Inflammatory macrophage treated with lipopolysaccharide for 4 hours (primary cell): ENCODE measurements at regions not wholly inside any gene's neighbourhood (a gene's known extent, or its start where the extent isn't known, plus 50 kb on each side); places are given as distances from the start of the nearest gene placed in this dataset.
"Not testable (repeated sequence)": the region's sequence is repeated elsewhere in the genome, so short reads cannot be mapped to it uniquely, and the experiment has no call there.

Experiments
- DNase-seq: peaks from one replicate; pipeline ENCODE4 v3.0.0-alpha.2; 2020

DNA sequence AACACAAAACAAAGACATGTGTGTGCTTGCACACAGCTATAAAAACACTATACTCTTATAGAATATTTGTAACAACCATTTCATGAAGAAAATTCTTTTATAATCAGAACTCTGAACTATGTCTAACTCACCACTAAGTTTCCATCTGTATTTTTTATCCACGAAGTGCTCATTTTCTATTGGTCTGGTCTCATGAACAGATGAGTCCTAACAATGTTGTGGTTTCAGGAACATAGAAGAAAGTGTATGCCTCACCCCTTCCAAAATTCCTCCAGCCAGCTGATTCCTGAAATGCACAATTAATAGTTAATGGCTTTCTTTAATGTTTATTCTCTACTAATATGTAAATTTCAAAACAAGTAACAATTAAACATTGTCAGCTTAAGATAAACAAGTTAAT is 325.3 kb upstream of the GRAMD2B start:
- no peak for DNase-seq

DNA sequence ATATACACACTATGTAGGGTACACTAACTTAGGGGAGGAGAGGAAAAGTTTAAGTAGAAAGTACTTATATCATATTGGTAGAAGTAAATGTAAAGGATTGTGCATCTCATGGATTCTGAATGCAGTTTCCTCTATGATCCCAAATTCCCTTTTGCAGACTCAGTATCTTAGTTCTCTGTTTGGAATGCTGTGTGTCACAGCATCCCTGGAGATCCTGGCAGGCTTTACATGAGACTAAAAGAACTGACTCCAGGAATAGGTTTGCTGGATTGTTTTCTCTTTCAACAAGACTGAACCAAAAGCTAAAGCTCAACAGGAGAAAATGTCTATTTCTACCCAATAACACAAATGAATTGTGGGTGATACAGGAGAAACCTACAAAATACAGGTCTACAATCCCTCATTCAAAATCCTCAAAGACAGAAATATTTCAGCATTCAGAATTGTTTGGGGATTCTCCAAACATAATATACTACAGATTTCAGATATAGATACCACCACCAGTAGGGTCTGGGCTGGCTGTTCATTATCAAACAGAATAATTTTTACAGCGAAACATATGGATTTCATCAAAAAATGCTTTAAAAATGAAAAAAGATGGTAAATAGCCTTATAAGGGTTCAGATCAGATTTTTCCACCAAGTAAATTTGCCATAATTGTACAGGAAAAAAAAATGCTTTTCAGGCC is 324.7 kb upstream of the GRAMD2B start:
- DNase-seq: no peak

- no peak for DNase-seq
These were observed 324.1 kb upstream of the GRAMD2B start for GRCh38 chr5:126099077-126099476.

DNA sequence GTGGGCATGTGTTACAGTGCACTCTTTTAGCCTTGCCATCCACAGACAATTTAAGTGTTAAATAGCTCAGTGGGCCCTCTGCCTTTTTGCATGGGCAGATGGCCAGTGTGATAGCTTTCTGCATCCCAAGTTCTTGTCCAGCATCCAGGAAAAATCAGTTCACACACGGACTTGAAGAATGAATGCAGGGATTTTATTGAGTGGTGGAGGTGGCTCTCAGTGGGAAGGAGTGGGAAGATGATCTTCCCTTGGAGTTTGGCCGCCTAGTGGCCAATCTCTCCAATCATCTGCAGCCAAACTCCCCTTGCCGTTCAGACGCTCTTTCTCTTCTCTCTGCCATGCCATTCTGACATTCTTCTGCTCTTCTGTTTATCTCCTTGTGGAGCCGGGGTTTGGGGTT is 322.4 kb upstream of the GRAMD2B start:
- no peak for DNase-seq

GRCh38 chr5:126101901-126102300 is 321.3 kb upstream of the GRAMD2B start:
- no peak for DNase-seq

DNA sequence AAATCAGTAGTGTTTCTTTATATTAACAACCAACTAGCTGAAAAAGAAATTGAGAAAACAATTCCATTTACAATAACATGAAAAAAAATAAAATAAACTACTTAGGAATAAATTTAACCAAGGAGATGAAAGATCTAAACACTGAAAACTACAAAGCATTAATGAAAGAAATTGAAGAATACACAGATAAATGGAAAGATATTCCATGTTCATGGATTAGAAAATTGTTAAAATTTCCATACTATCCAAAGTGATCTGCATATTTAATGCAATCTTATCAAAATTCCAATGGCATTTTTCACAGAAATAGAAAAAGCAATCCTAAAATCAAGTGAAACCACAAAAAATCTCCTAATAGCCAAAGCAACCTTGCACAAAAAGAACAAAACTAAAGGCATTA is 320.2 kb upstream of the GRAMD2B start:
- no peak for DNase-seq

- no peak for DNase-seq
These were observed 319.3 kb upstream of the GRAMD2B start for GRCh38 chr5:126103868-126104267.

- DNase-seq: no peak
These were observed 318.9 kb upstream of the GRAMD2B start for GRCh38 chr5:126104341-126104740.

- no peak for DNase-seq
These were observed 318.3 kb upstream of the GRAMD2B start for GRCh38 chr5:126104951-126105350.

GRCh38 chr5:126106029-126106428 is 317.2 kb upstream of the GRAMD2B start:
- no peak for DNase-seq

GRCh38 chr5:126107381-126107780 is 315.8 kb upstream of the GRAMD2B start:
- DNase-seq: no peak

DNA sequence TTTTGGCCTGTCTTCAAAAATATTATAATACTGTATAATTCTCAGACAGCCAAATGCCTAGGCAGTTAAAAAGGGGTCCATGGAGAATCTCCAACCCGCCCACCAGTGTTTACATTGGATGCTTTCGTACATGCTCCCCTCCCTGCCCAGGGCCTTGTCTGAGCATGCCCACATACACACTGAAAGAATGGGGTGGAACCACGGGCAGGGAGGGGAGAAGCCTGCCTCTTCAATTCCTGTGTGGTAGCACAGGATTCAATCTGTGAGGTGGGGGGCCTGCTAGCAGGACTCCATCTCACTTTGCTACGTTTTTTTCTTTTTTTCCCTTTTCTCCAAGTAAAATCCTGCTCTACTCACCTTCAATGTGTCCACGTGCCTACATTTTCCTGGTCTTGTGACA is 314.7 kb upstream of the GRAMD2B start:
- DNase-seq: no peak

DNA sequence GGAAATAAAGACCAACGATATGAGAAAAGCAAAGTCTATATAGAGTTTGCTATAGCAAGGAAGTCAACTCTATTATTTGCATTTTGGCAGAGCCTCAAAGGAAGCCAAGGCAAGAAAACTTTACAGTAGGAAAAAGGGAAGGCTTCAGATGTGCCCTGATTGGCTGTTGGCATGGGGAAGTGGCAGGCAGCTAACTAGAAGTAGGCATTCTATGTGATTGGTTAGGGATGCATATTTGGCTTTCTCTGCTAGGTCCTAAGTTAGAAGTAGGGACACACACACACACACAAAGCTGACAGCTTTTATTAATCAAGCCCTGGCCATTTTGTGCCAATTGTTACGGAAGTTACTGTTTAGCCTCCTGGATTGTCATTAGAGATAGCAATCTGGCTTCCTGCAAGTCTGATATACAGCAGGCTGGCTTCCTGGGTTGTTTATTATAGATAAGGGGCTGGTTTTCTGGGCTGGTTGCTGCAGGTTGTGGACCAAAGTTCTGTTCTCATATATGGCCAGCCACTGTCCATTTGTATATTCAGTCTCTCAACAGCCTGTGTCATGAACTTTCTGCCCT is 308.1 kb upstream of the GRAMD2B start:
- DNase-seq: no peak

GRCh38 chr5:126117044-126117443 is 306.2 kb upstream of the GRAMD2B start:
- DNase-seq: no peak

DNA sequence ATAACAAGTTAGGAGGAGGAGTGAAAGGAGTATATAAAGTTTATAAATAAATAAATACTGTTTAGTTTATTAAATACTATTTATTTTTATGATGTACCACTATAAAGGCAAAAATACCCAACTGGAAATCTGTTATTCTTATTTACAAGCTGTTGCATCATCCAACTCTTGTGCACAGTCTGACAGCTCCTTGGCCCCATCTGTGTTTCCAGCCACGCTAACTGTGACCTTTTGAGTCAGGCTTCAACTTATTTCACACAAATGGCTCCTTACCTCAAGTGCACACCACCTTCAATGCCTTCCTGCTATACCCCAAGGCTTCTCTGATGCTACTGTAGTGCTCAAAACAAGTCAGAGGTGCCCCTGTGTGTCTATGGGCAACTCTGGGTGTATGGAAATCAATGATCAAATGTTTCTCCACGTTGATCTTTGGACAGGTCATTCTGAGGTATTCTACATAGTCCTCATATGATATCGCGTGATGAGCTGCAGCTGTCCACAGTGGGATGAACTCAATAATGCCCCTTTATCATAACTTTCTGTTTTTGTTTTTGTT is 303.2 kb upstream of the GRAMD2B start:
- DNase-seq: no peak

- DNase-seq: no peak
These were observed 302.3 kb upstream of the GRAMD2B start for GRCh38 chr5:126120939-126121338.

GRCh38 chr5:126122942-126123341 is 300.3 kb upstream of the GRAMD2B start:
- no peak for DNase-seq

DNA sequence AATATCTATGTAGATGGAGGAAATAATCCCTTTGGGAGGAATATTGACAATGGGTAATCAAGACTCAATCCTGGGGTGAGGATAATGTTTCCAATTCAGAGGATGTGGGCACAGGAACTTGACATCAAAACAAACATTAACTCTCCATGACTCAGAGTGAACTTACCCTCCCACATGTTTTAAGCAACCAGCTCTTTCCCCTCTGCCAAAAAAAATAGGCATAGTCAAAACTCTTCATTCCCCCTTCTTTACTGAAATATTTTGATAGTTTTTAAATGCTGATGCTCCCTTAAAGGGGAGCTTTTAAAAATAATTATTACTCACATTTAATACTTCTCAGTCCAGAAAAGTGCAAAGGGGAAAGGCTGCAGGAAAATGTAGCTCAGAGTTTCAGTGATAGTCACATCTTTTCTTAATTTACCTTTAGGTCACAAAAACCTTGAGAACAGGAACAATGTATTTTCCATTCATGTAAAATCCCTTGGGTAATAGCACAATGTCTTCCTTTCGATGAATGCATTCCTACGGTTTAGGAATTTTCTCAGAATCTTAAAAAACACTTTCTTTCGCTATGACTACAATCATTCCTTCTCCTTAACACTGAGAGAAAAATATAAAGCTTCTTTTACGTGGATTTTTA is 298.4 kb upstream of the GRAMD2B start:
- no peak for DNase-seq

GRCh38 chr5:126125407-126125806 is 297.8 kb upstream of the GRAMD2B start:
- DNase-seq: no peak

DNA sequence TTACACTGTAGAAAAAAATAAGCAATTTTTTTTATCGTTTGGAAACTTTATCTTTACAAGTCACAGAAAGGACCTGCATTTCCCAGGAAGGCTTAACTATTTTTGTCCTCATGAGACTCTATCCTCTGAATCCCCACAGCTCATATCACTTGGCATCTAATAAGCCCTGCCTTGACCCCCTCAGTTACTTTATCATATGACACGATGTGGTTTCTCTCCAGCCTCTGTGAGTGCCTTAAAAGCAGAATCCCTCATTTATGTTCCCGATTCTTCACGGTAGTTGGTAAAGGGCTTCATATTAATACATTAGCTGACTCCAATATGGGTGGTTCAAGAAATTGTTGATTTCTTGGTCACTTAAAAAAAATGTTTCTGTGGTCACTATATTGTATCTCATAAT is 296.6 kb upstream of the GRAMD2B start:
- DNase-seq: no peak

DNA sequence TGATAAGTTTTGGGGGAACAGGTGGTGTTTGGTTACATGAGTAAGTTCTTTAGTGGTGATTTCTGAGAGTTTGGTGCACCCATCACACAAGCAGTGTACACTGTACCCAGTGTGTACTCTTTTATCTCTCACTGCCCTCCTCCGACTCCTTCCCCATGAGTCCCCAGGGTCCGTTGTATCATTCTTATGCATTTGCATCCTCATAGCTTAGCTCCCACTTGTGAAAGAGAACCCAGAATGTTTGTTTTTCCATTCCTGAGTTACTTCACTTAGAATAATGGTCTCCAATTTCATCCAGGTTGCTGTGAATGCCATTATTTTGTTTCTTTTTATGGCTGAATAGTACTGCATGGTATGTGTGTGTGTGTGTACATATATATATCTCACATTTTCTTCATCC is 295.8 kb upstream of the GRAMD2B start:
- DNase-seq: not testable (repeated sequence)

GRCh38 chr5:126129431-126129830 is 293.8 kb upstream of the GRAMD2B start:
- DNase-seq: no peak

- DNase-seq: no peak
These were observed 289.8 kb upstream of the GRAMD2B start for GRCh38 chr5:126133424-126133823.

DNA sequence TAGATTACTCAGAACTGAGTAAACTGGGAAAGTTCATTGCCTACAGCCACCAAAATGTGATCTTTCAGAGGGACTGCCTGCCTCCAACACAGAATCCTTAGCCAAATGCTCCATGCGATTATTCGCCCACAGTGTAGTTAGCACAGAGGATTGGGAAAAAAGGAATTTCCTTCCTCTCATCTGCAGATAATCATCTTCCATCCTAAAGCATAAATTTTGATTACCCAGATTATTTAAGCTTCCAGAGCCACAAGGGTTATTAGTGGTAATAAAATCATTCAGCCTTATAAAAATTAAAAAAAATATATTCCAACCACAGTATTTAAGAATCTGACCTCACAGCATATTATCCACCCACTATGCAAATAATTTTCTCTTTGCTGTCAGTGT is 285.3 kb upstream of the GRAMD2B start:
- DNase-seq: no peak
